NCI-H748 treated with DMSO at 0.1 percent for 48 hours (cell line): ENCODE measurements at regions not wholly inside any gene's neighbourhood (a gene's known extent, or its start where the extent isn't known, plus 50 kb on each side); places are given as distances from the start of the nearest gene placed in this dataset.

Experiments used
- DNase-seq: peaks from one replicate; lab custom pipeline; 2025; lab: John Stamatoyannopoulos, UW

- no peak for DNase-seq
These were observed 176.8 kb upstream of the SAMSN1 start for GRCh38 chr21:14722841-14723483.

DNA sequence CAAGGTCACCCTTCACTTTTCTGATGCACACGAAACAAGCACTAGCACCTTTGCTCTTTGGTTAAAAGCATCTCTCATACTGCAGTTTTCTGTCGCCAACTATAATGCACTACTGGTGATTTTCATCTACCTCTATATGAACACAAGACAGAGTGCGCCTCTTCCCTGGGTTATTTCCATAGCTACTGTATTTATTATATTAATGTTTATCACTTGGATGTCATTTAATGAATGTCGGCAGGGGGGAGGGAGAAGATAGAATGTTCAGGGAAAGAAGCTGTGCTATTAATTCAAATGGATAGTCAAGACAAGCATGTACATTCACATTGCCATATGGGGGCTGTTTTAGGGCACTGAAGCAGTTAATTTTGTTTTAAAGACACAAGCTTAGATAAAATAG is 174.1 kb upstream of the SAMSN1 start:
- no peak for DNase-seq

DNA sequence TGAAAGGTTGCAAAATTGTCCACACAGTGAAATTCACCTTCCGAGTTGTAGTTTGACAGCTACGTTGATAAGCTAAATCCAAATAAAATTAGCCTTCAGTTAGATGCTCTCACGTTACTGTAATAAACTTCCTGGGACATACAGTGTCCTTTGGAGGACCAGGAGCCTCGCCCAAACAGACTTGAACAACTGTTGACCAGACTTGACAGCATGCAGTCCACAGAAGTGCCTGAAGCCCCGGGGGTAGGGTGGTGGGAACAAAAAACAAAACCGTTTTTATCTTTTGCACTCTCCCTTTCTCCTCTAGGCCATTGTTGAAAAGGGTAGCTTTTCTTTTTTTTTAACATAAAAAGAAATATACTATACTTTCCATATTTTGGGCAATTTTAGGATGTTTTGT is 172.8 kb upstream of the SAMSN1 start:
- DNase-seq: no peak

- no peak for DNase-seq
These were observed 170.8 kb upstream of the SAMSN1 start for GRCh38 chr21:14716761-14717396.

DNA sequence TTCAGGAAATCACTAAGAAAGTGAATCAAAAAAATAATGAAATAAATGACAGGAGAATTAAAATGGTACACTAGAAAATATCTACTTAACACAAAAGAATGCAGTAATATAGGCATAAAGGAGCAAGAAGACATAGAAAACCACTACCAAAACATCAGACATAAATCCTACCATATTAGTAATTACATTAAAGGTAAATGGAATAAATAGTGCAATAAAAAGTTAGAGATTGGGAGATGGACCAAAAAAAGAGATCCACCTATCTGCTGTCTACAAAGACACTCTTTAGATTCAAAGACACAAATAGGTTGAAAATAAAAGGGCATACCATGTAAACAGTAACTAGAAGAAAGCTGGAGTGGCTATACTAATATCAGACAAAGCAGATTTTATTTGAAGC is 167.0 kb upstream of the SAMSN1 start:
- no peak for DNase-seq

GRCh38 chr21:14712121-14712715 is 166.1 kb upstream of the SAMSN1 start:
- DNase-seq: no peak

DNA sequence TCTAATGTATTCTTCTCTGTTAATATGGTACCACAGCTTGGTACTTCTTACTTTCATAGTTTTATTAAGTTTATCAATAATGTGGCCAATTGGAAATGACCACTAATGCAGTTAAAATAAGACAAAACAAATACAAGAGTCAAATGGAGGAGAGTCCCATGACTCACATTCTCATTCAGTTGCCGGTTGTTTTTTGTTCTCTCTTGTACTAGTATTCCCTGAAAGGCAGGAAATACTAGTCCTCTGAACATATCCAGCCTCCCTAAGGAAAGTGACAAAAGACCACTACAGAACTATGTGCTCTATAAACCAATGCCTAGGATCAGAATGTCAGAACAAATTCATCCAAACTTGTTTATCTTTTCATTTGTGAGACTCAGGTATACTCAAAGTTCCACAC is 165.2 kb upstream of the SAMSN1 start:
- DNase-seq: no peak

GRCh38 chr21:14707511-14708020 is 161.5 kb upstream of the SAMSN1 start:
- DNase-seq: no peak

DNA sequence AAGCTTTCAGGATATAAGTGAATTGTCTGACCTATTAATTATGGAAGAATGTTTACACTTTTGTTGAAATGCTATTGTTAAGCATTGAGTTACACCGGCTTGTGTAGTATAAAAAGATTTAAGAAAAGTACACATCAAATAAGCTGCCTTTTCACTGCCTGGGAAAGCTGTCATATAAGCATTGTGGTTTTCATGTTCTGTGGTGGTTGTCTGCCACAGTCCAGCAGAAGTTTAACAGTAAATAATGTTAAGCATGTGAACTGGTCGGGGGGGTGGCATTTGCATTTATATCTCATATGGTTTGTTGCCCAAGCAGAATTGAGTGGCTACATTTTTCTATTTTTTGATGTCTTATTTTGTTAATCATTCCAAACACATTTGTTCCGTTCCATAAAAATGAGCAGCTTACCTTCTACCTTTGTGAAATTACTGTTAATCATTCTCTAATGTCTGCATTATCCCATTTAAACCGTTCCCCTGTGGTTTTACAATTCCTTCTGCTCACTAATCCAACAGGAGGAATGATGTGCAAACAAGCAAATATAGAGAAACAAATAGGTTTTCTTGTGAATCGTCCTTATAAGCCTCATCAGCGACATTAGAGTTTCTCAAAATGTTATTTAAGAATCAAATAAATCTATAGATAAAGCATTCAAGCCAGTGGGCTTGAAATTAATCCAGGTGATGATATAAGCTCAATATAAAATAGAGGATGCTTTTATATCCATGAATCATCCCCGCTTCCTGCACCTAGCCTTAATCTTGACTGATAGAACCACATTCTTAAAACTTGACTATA is 160.8 kb upstream of the SAMSN1 start:
- DNase-seq: no peak

DNA sequence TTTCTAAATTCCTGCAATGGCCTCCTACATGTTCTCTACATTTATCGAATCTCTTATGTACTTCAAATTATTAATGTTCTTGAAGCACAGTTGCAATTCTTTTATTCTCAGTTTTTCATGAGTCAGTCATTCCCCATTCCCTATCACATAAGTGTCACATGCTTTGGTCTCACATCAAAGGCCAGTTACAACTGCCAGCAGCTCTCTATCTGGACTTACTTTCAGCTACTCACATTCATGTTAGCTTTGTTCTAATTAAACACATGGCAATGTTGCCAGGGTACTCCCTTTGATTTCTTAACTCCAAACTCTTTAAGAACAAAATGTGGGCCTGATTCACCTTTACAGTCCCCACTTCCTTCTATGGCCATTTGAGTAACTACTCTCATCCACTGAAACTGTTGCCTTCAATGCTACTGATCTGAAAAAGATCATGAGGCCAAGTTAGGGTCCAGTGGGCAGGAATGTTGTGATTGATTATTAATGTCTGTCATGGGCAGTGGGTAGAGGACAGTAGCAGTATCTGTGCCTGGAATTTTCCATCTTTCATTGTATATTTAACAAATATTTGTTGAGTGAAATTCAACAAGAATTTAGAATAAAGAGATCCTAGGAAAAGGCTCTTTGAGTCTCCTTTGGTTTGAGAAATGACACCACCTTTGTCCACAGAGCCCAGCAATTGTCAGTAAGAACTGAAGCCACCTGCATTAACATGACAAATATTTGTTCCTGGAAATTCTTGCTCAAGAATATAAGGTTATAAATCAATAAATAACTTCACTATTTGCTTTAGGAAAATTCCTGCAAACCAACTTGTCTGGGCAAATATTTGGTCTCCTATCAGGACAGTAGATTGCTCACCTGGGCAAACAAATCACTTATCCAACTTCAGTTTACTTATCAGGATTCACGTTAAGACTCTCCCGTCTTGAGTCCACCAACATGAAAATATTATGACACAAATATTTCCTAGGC is 153.6 kb upstream of the SAMSN1 start:
- no peak for DNase-seq

GRCh38 chr21:14697769-14698168 is 151.7 kb upstream of the SAMSN1 start:
- no peak for DNase-seq

- no peak for DNase-seq
These were observed 148.7 kb upstream of the SAMSN1 start for GRCh38 chr21:14694817-14695216.

DNA sequence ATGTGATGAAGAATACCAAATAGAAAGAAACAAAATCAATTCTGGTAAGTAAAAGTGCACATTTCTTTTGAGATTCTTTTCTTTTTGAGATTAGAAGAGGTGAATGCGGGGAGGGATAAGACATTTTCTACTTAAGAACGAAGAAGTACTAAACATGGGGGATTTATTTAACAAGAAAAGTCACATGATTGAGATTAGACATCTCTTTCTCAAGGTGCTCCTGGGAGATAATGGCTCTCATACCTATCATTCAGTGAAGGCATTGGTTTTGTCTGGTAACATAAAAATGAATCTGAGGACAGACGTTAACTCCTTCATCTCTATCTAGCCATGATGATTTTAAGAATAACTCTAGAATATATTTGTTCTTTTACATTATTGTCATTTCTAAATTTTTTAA is 147.9 kb upstream of the SAMSN1 start:
- DNase-seq: no peak

- no peak for DNase-seq
These were observed 145.8 kb upstream of the SAMSN1 start for GRCh38 chr21:14691914-14692313.

DNA sequence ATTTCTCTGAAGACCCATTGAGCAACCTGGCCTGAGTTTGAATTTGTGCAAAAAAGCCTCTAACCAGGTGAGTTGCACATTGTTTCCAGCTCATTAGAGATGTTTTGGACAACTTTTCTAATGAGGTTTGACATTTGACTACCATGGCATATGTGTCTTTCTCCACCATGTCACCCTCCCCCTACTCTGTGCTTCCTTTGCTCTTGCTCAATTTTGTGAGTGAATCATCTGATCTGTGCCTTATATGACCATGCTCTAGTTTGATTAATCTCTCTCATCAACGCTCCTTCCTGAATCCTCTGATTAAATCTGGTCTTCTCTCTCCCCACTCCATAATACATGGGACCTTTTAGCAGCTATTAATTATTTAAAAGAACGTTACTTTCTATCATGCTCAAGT is 144.8 kb upstream of the SAMSN1 start:
- no peak for DNase-seq

GRCh38 chr21:14688936-14689335 is 142.8 kb upstream of the SAMSN1 start:
- no peak for DNase-seq

DNA sequence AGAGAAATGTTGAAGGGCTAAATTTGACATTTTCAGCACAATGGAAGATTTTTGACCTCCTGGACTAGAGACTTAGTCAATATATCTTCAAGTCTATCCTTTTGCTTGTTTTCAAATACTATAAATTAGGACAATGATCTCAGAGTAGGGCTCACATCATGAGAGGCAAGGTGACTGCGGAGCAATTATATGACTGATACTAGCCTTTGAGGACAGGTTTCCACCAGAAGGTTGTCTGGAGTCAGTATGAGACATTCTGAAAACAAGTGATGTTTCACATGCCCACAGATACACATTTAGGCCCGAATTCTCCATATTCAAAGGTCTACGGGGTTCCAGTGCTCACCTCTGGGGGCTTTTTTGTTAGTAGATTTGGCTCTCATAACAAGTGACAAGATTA is 142.3 kb upstream of the SAMSN1 start:
- no peak for DNase-seq

GRCh38 chr21:14687268-14687625 is 141.1 kb upstream of the SAMSN1 start:
- no peak for DNase-seq

DNA sequence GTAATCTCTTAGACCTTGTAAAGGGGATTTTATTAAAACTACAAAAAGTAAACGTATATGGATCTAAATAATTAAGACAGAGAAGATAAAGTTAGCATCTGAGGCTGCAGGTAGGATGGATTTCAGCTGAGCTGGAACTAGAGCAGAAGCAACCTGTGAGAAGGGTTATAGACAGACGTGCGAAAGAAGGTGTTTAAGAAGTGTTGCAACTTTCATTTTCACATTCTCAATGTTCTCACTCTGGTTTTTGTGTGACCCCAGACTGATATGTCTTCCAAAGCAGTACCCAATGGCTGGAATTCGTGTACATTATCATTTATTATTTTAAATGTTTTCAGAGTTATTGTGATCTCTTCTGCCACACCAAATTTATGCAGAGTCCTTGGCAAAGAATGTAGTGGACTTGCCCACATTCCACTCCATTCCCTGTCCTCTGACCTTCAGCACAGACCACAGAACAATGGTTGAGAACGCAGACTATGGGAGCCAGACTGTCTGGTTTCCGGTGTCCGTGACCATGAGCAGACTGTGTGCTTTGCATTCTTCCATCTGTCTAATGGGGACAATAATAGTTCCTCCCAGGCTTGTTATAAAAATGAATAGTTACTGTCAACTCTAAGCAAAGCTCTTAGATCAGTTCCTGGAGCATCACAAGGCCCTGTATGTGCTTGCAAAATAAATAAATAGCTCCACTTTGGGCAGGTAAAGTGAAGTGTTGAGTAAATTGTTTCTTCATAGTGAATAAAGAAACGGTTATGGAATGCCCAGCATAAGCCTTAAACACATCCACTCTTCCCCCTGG is 140.6 kb upstream of the SAMSN1 start:
- DNase-seq: no peak

GRCh38 chr21:14685568-14685967 is 139.5 kb upstream of the SAMSN1 start:
- DNase-seq: no peak

DNA sequence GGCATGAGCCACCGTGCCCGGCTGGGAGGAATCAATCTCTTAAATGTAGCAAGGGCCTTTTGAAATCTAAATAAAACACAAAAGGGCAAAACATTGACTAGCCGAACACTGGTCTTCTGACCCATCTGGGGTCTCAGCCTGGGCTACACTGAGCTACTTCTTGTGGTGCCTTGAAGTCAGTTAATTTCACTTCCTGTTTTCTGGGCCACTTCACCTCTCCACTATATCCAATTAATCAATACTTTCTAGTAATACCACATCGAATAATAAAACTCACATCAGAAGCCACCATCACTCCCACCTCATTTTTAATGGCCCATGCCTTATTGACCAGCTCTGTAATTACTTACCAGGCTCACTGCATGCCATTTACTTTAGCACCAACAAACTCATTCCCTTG is 138.0 kb upstream of the SAMSN1 start:
- no peak for DNase-seq
